ENCODE measurements at regions not wholly inside any gene's neighbourhood (a gene's known extent, or its start where the extent isn't known, plus 50 kb on each side); places are given as distances from the start of the nearest gene placed in this dataset.

DNA sequence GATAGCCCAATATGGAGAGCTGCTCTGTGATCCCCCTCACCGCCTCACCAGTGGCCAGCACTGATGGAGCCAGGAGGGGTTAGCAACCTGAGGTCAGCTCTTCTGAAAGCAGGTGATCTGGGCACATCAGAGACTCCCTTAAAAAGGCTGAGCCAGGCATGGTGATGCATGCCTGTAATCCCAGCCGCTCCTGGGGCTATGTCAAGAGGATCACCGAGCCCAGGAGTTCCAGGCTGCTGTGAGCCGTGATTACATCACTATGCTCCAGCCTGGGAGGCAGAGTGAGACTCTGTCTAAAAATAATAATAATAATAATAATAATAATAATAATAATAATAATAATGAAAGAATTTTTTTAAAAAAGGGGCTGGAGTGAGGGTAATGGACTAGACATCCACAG, 66.6 kb upstream of the HRH2 start:
- TF ChIP-seq POLR2A (IDR thresholded peaks at IDR 0.05; ENCODE audit: low read depth, low read length) (no peak), GATA2 (IDR thresholded peaks at IDR 0.05; ENCODE audit: insufficient read depth, insufficient read length, low read depth, low read length) (no peak), POLR2AphosphoS5 (IDR thresholded peaks at IDR 0.05; ENCODE audit: insufficient read depth, low read depth, low read length) (no peak), EZH2 (IDR thresholded peaks at IDR 0.05; ENCODE audit: borderline replicate concordance, low read depth, low read length, severe bottlenecking) (no peak), JUN (IDR thresholded peaks at IDR 0.05; ENCODE audit: borderline replicate concordance, insufficient read depth, insufficient read length, low read depth) (no peak)
- TF ChIP-seq, protein P1, sequence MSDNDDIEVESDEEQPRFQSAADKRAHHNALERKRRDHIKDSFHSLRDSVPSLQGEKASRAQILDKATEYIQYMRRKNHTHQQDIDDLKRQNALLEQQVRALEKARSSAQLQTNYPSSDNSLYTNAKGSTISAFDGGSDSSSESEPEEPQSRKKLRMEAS (IDR thresholded peaks at IDR 0.05; ENCODE audit: insufficient read depth, insufficient read length) = no peak

DNA sequence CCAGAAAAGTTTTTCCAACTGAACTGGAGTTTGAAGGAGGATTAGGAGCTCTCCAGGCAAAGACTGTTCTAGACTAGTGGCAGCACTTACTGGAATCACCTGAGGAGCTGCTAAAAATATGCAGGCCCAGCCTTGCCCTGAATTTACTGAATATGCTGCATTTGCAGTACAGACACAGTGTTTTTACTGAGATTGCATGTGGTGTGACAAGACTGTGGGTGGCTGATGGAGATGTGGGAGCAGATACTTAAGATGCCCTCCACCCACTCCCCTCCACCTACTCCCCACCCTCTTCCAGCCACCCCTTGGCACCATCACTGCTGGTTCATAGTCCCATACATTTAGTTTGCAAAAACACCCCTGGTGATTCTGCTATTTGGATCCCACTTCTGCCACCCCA, 64.1 kb upstream of the HRH2 start:
- H3K9me3 ChIP-seq (replicated peaks; ENCODE audit: control insufficient read depth, insufficient read depth, low read length) = no peaks in the 10 kb centered on the region
- ChIA-PET CTCF (no interaction called here), POLR2A (no interaction called here)
- no peaks in the 10 kb centered on the region for H4K20me1 ChIP-seq (replicated peaks; ENCODE audit: control insufficient read depth, extremely low read depth, insufficient read depth, low read length)
- H3K9me1 ChIP-seq (replicated peaks; ENCODE audit: control insufficient read depth, extremely low read depth, insufficient read depth, low read length) = no peaks in the 10 kb centered on the region
- H3K79me2 ChIP-seq (ENCODE audit: control insufficient read depth, insufficient read depth, low read length) = no peaks in the 10 kb centered on the region
- TF ChIP-seq, protein P1 (IDR thresholded peaks at IDR 0.05; ENCODE audit: insufficient read depth, insufficient read length) = no peak
- TF ChIP-seq FOS (IDR thresholded peaks at IDR 0.05; ENCODE audit: borderline replicate concordance, insufficient read depth, low read length) (no peak), MYC (IDR thresholded peaks at IDR 0.05; ENCODE audit: low read depth, low read length) (no peak), POLR2AphosphoS5 (IDR thresholded peaks at IDR 0.05; ENCODE audit: insufficient read depth, low read depth, low read length) (no peak)
- H2AFZ ChIP-seq (ENCODE audit: low read depth, low read length) = no peak overlapping the region
- no peaks in the 10 kb centered on the region for H3K4me1 ChIP-seq (ENCODE audit: control insufficient read depth, extremely low read depth, insufficient read depth, low read length)
- H3K36me3 ChIP-seq (ENCODE audit: control insufficient read depth in 2 of 2, extremely low read depth in 1 of 2, insufficient read depth in 2 of 2, low read length in 2 of 2) = no peaks in the 10 kb centered on the region
- H3K27me3 ChIP-seq (ENCODE audit: control insufficient read depth in 2 of 2, insufficient read depth in 2 of 2, low read length in 2 of 2) = no peaks in the 10 kb centered on the region
- H3K4me3 ChIP-seq (replicated peaks in 1 of 3; ENCODE audit: insufficient read depth in 1 of 3, low read depth in 1 of 3, low read length in 3 of 3) = no peak overlapping the region
- intact Hi-C loops (cut with micrococcal nuclease) (no loop called here), dilution Hi-C loops (cut with MboI; ENCODE audit: extremely low pct_ligation_motif_present, low sequenced_read_pairs) (no loop called here)
- BruUV-seq (replicated peaks) = no TSS peak
- no peak for FAIRE-seq
- no peak overlapping the region for H3K4me2 ChIP-seq (ENCODE audit: insufficient read depth, low read length)
- no peak for DNase-seq (ENCODE audit: low read depth, low spot score)
- H3K27ac ChIP-seq (ENCODE audit: insufficient read depth, low read depth, low read length) = no peak overlapping the region
- no peak overlapping the region for H3K9ac ChIP-seq (replicated peaks; ENCODE audit: extremely low read depth, insufficient read depth, low read length)

More for the DNA sequence above, 66.6 kb upstream of the HRH2 start:
- no peaks in the 10 kb centered on the region for H3K4me1 ChIP-seq (ENCODE audit: control insufficient read depth, extremely low read depth, insufficient read depth, low read length)
- no peaks in the 10 kb centered on the region for H4K20me1 ChIP-seq (replicated peaks; ENCODE audit: control insufficient read depth, extremely low read depth, insufficient read depth, low read length)
- H3K27ac ChIP-seq (ENCODE audit: insufficient read depth, low read depth, low read length) = no peak overlapping the region
- CTCF ChIA-PET = no interaction called here
- no peaks in the 10 kb centered on the region for H3K27me3 ChIP-seq (ENCODE audit: control insufficient read depth in 2 of 2, insufficient read depth in 2 of 2, low read length in 2 of 2)
- intact Hi-C loops (cut with micrococcal nuclease) (no loop called here), dilution Hi-C loops (cut with MboI; ENCODE audit: extremely low pct_ligation_motif_present, low sequenced_read_pairs) (no loop called here)
- no peaks in the 10 kb centered on the region for H3K79me2 ChIP-seq (ENCODE audit: control insufficient read depth, insufficient read depth, low read length)
- H3K4me2 ChIP-seq (ENCODE audit: insufficient read depth, low read length) = no peak overlapping the region
- DNase-seq (ENCODE audit: low read depth, low spot score) (no peak), FAIRE-seq (no peak)
- no peak overlapping the region for H3K9ac ChIP-seq (replicated peaks; ENCODE audit: extremely low read depth, insufficient read depth, low read length)
- H3K4me3 ChIP-seq (replicated peaks in 1 of 3; ENCODE audit: insufficient read depth in 1 of 3, low read depth in 1 of 3, low read length in 3 of 3) = no peak overlapping the region
- POLR2A ChIA-PET = no interaction called here
- no peaks in the 10 kb centered on the region for H3K36me3 ChIP-seq (ENCODE audit: control insufficient read depth in 2 of 2, extremely low read depth in 1 of 2, insufficient read depth in 2 of 2, low read length in 2 of 2)
- BruUV-seq (replicated peaks) = no TSS peak
- H3K9me3 ChIP-seq (replicated peaks; ENCODE audit: control insufficient read depth, insufficient read depth, low read length) = peaks cover 2% of the 10 kb centered on the region
- no peaks in the 10 kb centered on the region for H3K9me1 ChIP-seq (replicated peaks; ENCODE audit: control insufficient read depth, extremely low read depth, insufficient read depth, low read length)
- H2AFZ ChIP-seq (ENCODE audit: low read depth, low read length) = no peak overlapping the region

Measured in endothelial cell of umbilical vein (primary cell).